Psoas muscle (tissue), 7 donors: ENCODE measurements at regions not wholly inside any gene's neighbourhood (a gene's known extent, or its start where the extent isn't known, plus 50 kb on each side); places are given as distances from the start of the nearest gene placed in this dataset.

Source experiments
- ATAC-seq, 4 donors: fragments of 200-7000 bp; cut with Tn5 transposase; one replicate each; pipeline ENCODE4 v1.9.1; 2020; ENCODE audit warnings: moderate library complexity in 3 of 4, mild to moderate bottlenecking in 2 of 4
- DNase-seq, 2 donors: peaks; one replicate each; pipeline ENCODE4 v3.0.0-alpha.2; 2020
- H3K27ac ChIP-seq: fragments of 200-600 bp; one replicate; pipeline ENCODE4 v1.8.0; 2022
- H3K27me3 ChIP-seq, 3 donors: fragments of 200-600 bp in 1 of 3; one replicate each; pipeline versions ENCODE4 v1.6.1 to v1.8.0; 2013 to 2022; ENCODE audit warnings: low read length in 2 of 3, mild to moderate bottlenecking in 2 of 3, moderate library complexity in 1 of 3; ENCODE audit not compliant: insufficient read depth in 3 of 3
- H3K36me3 ChIP-seq, 2 donors: fragments of 200-600 bp in 1 of 2; one replicate each; pipeline versions ENCODE4 v1.6.1 to v1.8.0; 2013 to 2022; ENCODE audit warnings: low read depth in 1 of 2, mild to moderate bottlenecking in 1 of 2, moderate library complexity in 1 of 2; ENCODE audit not compliant: insufficient read depth in 1 of 2
- H3K4me1 ChIP-seq: fragments of 200-600 bp; one replicate; pipeline ENCODE4 v1.8.0; 2022
- H3K4me3 ChIP-seq: fragments of 200-600 bp; one replicate; pipeline ENCODE4 v1.8.0; 2022; ENCODE audit warnings: mild to moderate bottlenecking
- H3K9me3 ChIP-seq: fragments of 200-600 bp; one replicate; pipeline ENCODE4 v1.8.0; 2022
- CTCF ChIP-seq: fragments of 200-600 bp; IDR thresholded peaks from one replicate; pipeline ENCODE4 v1.8.0; 2022; ENCODE audit warnings: antibody characterized with exemption
- WGBS, 3 donors: extraction: QIAGEN DNeasy Blood & Tissue Kit; methylation state at CpG; one replicate each; pipeline versions ENCODE4 v1.1.6 to v1.1.7; 2013; 5-methylcytosine and 5-hydroxymethylcytosine counted together
- intact Hi-C, 2 donors: fragments of 100-400 bp; cut with DNase I; formaldehyde crosslinking; loops; one replicate each; pipeline versions ENCODE4 v1.11.0 to v1.14.2; 2022
- donor health status: healthy with polysubstance abuse.
- donor health status: DM: no; HTN: no; CAD: no; lungs with moderate emphysema.
- donor health status: Bipolar disorder and iron deficiency.
- donor health status: healthy.
- donor health status: DM: yes; HTN: yes; CAD: no.
- donor health status: DM: no; HTN: no; CAD: no.
- donor health status: DM: yes; HTN: yes; CAD: no.

DNA sequence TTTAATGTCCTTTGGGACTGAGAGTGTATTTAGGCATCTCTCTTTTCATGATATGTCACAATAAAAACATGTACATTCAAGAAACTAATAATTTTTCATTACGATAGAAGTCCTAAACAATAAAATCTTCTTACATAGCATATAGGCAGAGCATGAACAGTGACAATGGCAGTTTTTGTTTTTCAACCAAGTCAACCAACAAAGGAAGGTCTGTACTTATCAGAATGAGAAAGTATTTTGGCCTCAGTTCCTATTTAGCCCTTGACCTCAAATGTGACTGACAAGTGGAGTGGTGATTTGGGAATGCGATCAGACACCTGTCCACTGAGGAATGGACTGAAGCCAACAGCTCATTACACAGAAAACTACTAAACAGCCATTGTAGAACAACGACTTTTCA, 219.5 kb downstream of the TMEM161B start:
- Histone ChIP-seq H3K9me3 (no peaks in the 10 kb centered on the region), H3K4me1 (no peaks in the 10 kb centered on the region), H3K27ac (no peak overlapping the region), H3K4me3 (no peak overlapping the region), H3K27me3 (no peaks in the 10 kb centered on the region), H3K36me3 (no peaks in the 10 kb centered on the region)
- no peak for DNase-seq
- intact Hi-C loops: no loop called here
- ATAC-seq: no peak
- WGBS, 3 donors: 64 to 67% (median 66%) methylated on average over 3 of the region's 3 CpGs
- TF ChIP-seq CTCF: no peak

DNA sequence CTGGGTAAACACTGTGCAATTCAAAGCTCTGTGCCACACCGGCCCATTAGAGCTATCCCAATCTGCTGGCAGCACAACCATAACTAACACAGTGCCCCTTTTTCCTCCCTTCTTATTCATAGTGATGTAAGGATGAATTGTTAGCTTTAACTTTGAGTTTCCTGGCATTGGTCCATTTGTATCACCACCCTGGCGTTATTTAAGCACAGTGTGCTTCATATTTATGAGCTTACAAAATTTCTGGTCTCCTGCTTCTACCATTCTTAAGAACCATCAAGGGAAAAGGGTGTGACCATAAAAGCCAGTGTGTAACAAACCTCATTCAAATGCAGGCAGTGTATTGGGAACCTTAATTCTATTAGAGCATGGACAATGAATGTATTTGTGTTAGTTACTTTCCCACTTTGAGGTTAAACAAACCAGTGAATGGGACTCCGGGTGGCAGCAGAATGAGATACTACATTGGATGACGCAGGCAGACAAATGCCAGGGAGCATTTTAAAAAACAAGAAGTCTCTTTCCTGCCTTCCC, 222.6 kb downstream of the TMEM161B start:
- TF ChIP-seq CTCF: no peak
- intact Hi-C loops: no loop called here
- H3K36me3 ChIP-seq: no peaks in the 10 kb centered on the region
- DNase-seq (no peak), ATAC-seq (no peak)
- WGBS, 3 donors: 43 to 71% (median 55%) methylated on average over 4 of the region's 4 CpGs
- no peak overlapping the region for H3K4me3 ChIP-seq
- H3K9me3 ChIP-seq: no peaks in the 10 kb centered on the region
- no peaks in the 10 kb centered on the region for H3K4me1 ChIP-seq
- no peak overlapping the region for H3K27ac ChIP-seq
- H3K27me3 ChIP-seq: no peaks in the 10 kb centered on the region

GRCh38 chr5:88045165-88045564, 223.5 kb downstream of the TMEM161B start:
- DNase-seq (no peak), ATAC-seq (no peak)
- H3K4me1 ChIP-seq: no peaks in the 10 kb centered on the region
- no peaks in the 10 kb centered on the region for H3K27me3 ChIP-seq
- no peak for TF ChIP-seq CTCF
- WGBS, 3 donors: 0 to 38% (median 0%) methylated on average over 1 of the region's 1 CpG
- H3K9me3 ChIP-seq: no peaks in the 10 kb centered on the region
- H3K4me3 ChIP-seq: no peak overlapping the region
- intact Hi-C loops: no loop called here
- no peaks in the 10 kb centered on the region for H3K36me3 ChIP-seq
- no peak overlapping the region for H3K27ac ChIP-seq

- 37 to 58% (median 52%) methylated on average over 1 of the region's 1 CpG for WGBS, 3 donors
Measured at GRCh38 chr5:88034520-88034919, 234.1 kb downstream of the TMEM161B start.

More at GRCh38 chr5:88034520-88034919, 234.1 kb downstream of the TMEM161B start:
- intact Hi-C loops: no loop called here
- no peaks in the 10 kb centered on the region for H3K9me3 ChIP-seq
- ATAC-seq (no peak), DNase-seq (no peak)
- no peak for TF ChIP-seq CTCF
- H3K36me3 ChIP-seq: no peaks in the 10 kb centered on the region
- no peaks in the 10 kb centered on the region for H3K27me3 ChIP-seq
- H3K27ac ChIP-seq: no peak overlapping the region
- no peaks in the 10 kb centered on the region for H3K4me1 ChIP-seq
- H3K4me3 ChIP-seq: no peak overlapping the region
